ENCODE measurements at regions not wholly inside any gene's neighbourhood (a gene's known extent, or its start where the extent isn't known, plus 50 kb on each side); places are given as distances from the start of the nearest gene placed in this dataset.

DNA sequence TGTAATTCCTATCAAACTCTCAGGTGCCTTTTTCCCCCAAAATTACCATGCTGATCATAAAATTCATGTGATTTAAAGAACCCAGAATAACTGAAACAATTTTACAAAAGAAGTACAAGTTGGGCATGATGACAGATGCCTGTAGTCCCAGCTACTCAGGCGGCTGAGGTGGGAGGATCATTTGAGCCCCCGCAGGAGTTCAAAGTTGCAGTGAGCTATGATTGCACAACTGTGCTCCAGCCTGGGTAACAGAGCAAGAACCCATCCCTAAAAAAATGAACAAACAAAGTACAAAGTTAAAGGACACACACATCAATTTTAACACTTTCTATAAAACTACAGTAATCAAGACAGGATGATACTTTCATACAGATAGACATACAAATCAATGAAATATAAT lies 97.9 kb upstream of the LPAR1 start:
- no peak overlapping the region for H2BK5ac ChIP-seq (ENCODE audit: low read depth, low read length, poor library complexity, severe bottlenecking)
- TF ChIP-seq CEBPB (IDR thresholded peaks at IDR 0.05; ENCODE audit: low read depth, low read length) (peak; percentile 26; the same call in 1 of the 2 replicates), NFE2L2 (IDR thresholded peaks at IDR 0.05; ENCODE audit: low read depth, low read length) (no peak)
- H3K4me2 ChIP-seq (ENCODE audit: low read depth, low read length), result no peak overlapping the region
- H3K79me1 ChIP-seq (ENCODE audit: low read depth in 1 of 2, low read length in 2 of 2), result no peaks in the 10 kb centered on the region
- no peak overlapping the region for H4K91ac ChIP-seq (ENCODE audit: insufficient read depth, low read depth, low read length)
- ATAC-seq (ENCODE audit: low read depth) (no peak), DNase-seq (no peak)
- no peak overlapping the region for H4K8ac ChIP-seq (ENCODE audit: low read depth in 2 of 2, low read length in 2 of 2)
- H3K27ac ChIP-seq (ENCODE audit: insufficient read depth, low read length), result no peak overlapping the region
- H3K9me3 ChIP-seq (ENCODE audit: control insufficient read depth, insufficient read depth, low read length), result peaks cover 6% of the 10 kb centered on the region
- dilution Hi-C loops (cut with HindIII; ENCODE audit: low sequenced_read_pairs, unreplicated experiment), result no loop called here
- H3K4me1 ChIP-seq (ENCODE audit: control insufficient read depth, insufficient read depth, low read length), result no peaks in the 10 kb centered on the region
- no peak overlapping the region for H3K56ac ChIP-seq (ENCODE audit: extremely low read depth, insufficient read depth, low read length)
- no peak overlapping the region for H3K9ac ChIP-seq (ENCODE audit: low read depth, low read length)
- WGBS, 2 experiments (ENCODE audit: extremely low coverage in 2 of 2, insufficient read length in 1 of 2), result no CpG with 5 or more reads among the region's 2 CpGs
- H2AK9ac ChIP-seq (replicated peaks; ENCODE audit: low read depth, low read length, poor library complexity), result no peak overlapping the region
- H2AFZ ChIP-seq (replicated peaks; ENCODE audit: low read length, poor library complexity), result no peak overlapping the region
- no peak overlapping the region for H2AK5ac ChIP-seq (ENCODE audit: low read depth, low read length)
- no peak overlapping the region for H4K5ac ChIP-seq (ENCODE audit: low read depth, low read length)
- in situ Hi-C loops (cut with MboI; ENCODE audit: low sequenced_read_pairs), result no loop called here
- no peaks in the 10 kb centered on the region for H3K36me3 ChIP-seq (ENCODE audit: control insufficient read depth, insufficient read depth, low read length)
- ChIA-PET CTCF (no interaction called here), POLR2A (ENCODE audit: unreplicated experiment) (no interaction called here)
- H3K27me3 ChIP-seq (ENCODE audit: control insufficient read depth, insufficient read depth, low read length), result no peaks in the 10 kb centered on the region
- H2BK120ac ChIP-seq (ENCODE audit: low read depth, low read length), result no peak overlapping the region
- H4K20me1 ChIP-seq (ENCODE audit: insufficient read depth, low read length), result no peaks in the 10 kb centered on the region
- no peak overlapping the region for H3K18ac ChIP-seq (ENCODE audit: low read depth, low read length)
- BruUV-seq (replicated peaks), result no TSS peak
- H3K9me1 ChIP-seq (ENCODE audit: insufficient read depth, low read length), result no peaks in the 10 kb centered on the region
- no peak overlapping the region for H2BK15ac ChIP-seq (ENCODE audit: low read depth, low read length)
- H3K14ac ChIP-seq (replicated peaks; ENCODE audit: low read depth, low read length), result no peak overlapping the region
- no peak overlapping the region for H3K4ac ChIP-seq (ENCODE audit: low read depth, low read length)
- H3K4me3 ChIP-seq (ENCODE audit: insufficient read depth, low read depth, low read length), result no peak overlapping the region
- intact Hi-C loops (cut with micrococcal nuclease), result loop anchor here (5.0 kb wide), 1 partner anchor 46 kb away; no protein-coding TSS in a partner anchor
- H2BK20ac ChIP-seq (ENCODE audit: low read depth, low read length), result no peak overlapping the region
- no peak overlapping the region for H3K23ac ChIP-seq (ENCODE audit: low read depth, low read length)

Data from IMR-90 (cell line).